Thymus (tissue), 11 donors: ENCODE measurements at regions not wholly inside any gene's neighbourhood (a gene's known extent, or its start where the extent isn't known, plus 50 kb on each side); places are given as distances from the start of the nearest gene placed in this dataset.

ENCODE experiments used
- DNase-seq, 9 donors: peaks; one replicate each; pipeline ENCODE4 v3.0.0-alpha.2; 2013; ENCODE audit warnings: low spot score in 9 of 9, low read depth in 6 of 9, missing footprints in 1 of 9
- H3K27ac ChIP-seq, 2 donors: one replicate each; pipeline ENCODE4 v1.5.1; 2013; ENCODE audit warnings: control low read depth in 1 of 2, low read depth in 1 of 2, low read length in 1 of 2, mild to moderate bottlenecking in 1 of 2, moderate library complexity in 1 of 2
- H3K27me3 ChIP-seq, 2 donors: one replicate each; pipeline ENCODE4 v1.5.1; 2013; ENCODE audit warnings: low read length in 1 of 2; ENCODE audit not compliant: control insufficient read depth in 2 of 2, insufficient read depth in 1 of 2
- H3K36me3 ChIP-seq, 2 donors: one replicate each; pipeline ENCODE4 v1.5.1; 2013; ENCODE audit warnings: low read length in 1 of 2, mild to moderate bottlenecking in 1 of 2, moderate library complexity in 1 of 2; ENCODE audit not compliant: control insufficient read depth in 2 of 2, insufficient read depth in 2 of 2
- H3K4me1 ChIP-seq, 2 donors: one replicate each; pipeline ENCODE4 v1.5.1; 2013; ENCODE audit warnings: low read length in 2 of 2; ENCODE audit not compliant: control insufficient read depth in 2 of 2, insufficient read depth in 2 of 2
- H3K4me3 ChIP-seq, 2 donors: one replicate each; pipeline ENCODE4 v1.5.1; 2013; ENCODE audit warnings: low read length in 2 of 2, control low read depth in 1 of 2, mild to moderate bottlenecking in 1 of 2
- H3K9me3 ChIP-seq, 2 donors: one replicate each; pipeline ENCODE4 v1.5.1; 2013; ENCODE audit warnings: low read length in 1 of 2, mild to moderate bottlenecking in 1 of 2; ENCODE audit not compliant: control insufficient read depth in 2 of 2, insufficient read depth in 1 of 2
- WGBS: extraction: QIAGEN DNeasy Blood & Tissue Kit; methylation state at CpG from one replicate; pipeline ENCODE4 v1.1.7; 2013; 5-methylcytosine and 5-hydroxymethylcytosine counted together
- donor health status: healthy.

- Histone ChIP-seq H3K4me1 (no peaks in the 10 kb centered on the region), H3K27me3 (no peaks in the 10 kb centered on the region), H3K4me3 (no peak overlapping the region), H3K9me3 (no peaks in the 10 kb centered on the region), H3K27ac (no peak overlapping the region), H3K36me3 (no peaks in the 10 kb centered on the region)
- 89% methylated on average over 4 of the region's 4 CpGs for WGBS
- DNase-seq = no peak
Observed at GRCh38 chr2:35298493-35298892, 1057.1 kb upstream of the CRIM1 start.

DNA sequence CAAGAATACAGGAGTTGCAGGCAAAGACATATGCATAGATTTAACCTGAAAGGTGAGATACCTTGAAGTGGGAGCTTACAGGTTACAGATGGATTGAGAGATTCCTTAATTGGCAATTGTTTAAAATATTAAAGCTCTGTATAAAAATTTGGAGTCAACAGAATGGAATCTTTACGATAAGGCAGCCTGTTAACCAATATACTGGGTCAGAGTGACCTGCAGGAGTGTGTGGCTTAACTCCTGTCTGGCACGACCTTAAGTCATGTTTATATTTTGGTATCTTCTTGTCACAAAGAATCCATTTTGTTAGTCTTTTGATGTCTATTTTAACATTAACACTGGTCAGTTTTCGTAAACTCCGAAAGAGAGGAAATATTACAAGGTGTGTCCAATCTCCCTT is 1058.2 kb upstream of the CRIM1 start:
- no peaks in the 10 kb centered on the region for H3K27me3 ChIP-seq
- no peak overlapping the region for H3K4me3 ChIP-seq
- WGBS = 91% methylated on average over 4 of the region's 4 CpGs
- H3K36me3 ChIP-seq = no peaks in the 10 kb centered on the region
- no peak for DNase-seq
- no peaks in the 10 kb centered on the region for H3K4me1 ChIP-seq
- peaks cover 0 to 6% of the 10 kb centered on the region in 2 donors for H3K9me3 ChIP-seq
- no peak overlapping the region for H3K27ac ChIP-seq

DNA sequence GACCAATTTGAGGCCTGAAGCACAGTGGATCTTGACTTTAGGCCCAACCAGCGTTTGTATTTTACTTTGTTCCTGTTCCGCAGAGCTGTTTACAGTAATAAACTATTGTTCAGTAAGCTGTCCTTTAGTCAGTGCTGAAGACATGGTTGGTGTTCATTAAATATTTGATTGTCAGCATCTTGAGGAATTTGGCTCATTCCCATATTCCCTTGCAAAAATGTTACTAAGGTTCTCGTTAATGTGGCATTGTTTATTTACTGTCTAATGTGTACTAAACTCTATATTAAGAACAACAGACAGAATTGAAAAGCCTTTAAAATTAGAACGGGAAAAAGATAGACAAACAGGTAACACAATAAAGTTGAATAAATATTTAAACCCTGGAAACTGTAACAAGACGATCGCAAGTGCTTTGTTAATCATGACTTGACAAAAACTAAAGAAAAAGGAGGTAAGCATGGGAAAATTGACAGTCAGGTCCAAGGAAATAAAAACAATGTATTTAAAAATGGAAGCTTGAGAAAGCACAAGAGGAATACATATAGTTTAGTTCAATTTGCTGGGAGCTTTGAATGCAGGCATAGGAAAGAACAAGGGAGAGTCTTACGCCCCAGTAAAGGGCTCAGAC is 1060.8 kb upstream of the CRIM1 start:
- Histone ChIP-seq H3K4me1 (no peaks in the 10 kb centered on the region), H3K36me3 (no peaks in the 10 kb centered on the region), H3K27ac (no peak overlapping the region), H3K4me3 (no peak overlapping the region), H3K9me3 (peaks cover 0 to 13% of the 10 kb centered on the region in 2 donors), H3K27me3 (no peaks in the 10 kb centered on the region)
- DNase-seq = no peak
- 93% methylated on average over 7 of the region's 7 CpGs for WGBS

GRCh38 chr2:35293261-35293660 is 1062.3 kb upstream of the CRIM1 start:
- no peak overlapping the region for H3K27ac ChIP-seq
- no peaks in the 10 kb centered on the region for H3K4me1 ChIP-seq
- H3K36me3 ChIP-seq = no peaks in the 10 kb centered on the region
- no peak for DNase-seq
- H3K27me3 ChIP-seq = no peaks in the 10 kb centered on the region
- WGBS = 37% methylated on average over 2 of the region's 2 CpGs
- H3K4me3 ChIP-seq = no peak overlapping the region
- H3K9me3 ChIP-seq = peaks cover 0 to 13% of the 10 kb centered on the region in 2 donors

DNA sequence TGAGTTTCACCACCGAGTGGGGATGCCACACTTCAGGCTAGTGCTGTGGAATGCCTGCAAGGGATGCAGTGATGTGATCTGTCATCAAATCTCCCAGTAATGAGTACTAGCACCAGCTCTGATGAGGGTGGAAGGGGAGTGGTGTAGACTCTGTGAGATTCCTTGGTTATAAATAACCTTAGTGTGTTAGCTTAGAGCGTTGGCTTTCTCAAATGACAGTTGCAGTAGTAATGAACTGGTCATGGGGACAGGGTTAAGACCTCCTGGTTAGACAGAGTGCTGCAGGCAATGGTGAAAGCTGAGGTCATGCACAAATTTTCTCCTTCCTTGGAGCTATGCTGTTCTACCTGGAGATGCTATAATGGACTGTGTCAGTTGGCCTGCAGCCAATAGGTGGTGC is 1063.4 kb upstream of the CRIM1 start:
- Histone ChIP-seq H3K36me3 (no peaks in the 10 kb centered on the region), H3K4me3 (no peak overlapping the region), H3K27me3 (no peaks in the 10 kb centered on the region), H3K4me1 (no peaks in the 10 kb centered on the region), H3K9me3 (peaks cover 0 to 13% of the 10 kb centered on the region in 2 donors), H3K27ac (no peak overlapping the region)
- no peak for DNase-seq
- 84% methylated on average over 2 of the region's 2 CpGs for WGBS

GRCh38 chr2:35281702-35282101 is 1073.9 kb upstream of the CRIM1 start:
- 96% methylated on average over 3 of the region's 3 CpGs for WGBS
- no peak for DNase-seq
- no peaks in the 10 kb centered on the region for H3K4me1 ChIP-seq

GRCh38 chr2:35255826-35256225 is 1099.8 kb upstream of the CRIM1 start:
- no peaks in the 10 kb centered on the region for H3K36me3 ChIP-seq

More at GRCh38 chr2:35281702-35282101, 1073.9 kb upstream of the CRIM1 start:
- no peaks in the 10 kb centered on the region for H3K9me3 ChIP-seq
- H3K27ac ChIP-seq = no peak overlapping the region
- H3K27me3 ChIP-seq = no peaks in the 10 kb centered on the region
- H3K36me3 ChIP-seq = no peaks in the 10 kb centered on the region
- no peak overlapping the region for H3K4me3 ChIP-seq

GRCh38 chr2:35251156-35251555 is 1104.4 kb upstream of the CRIM1 start:
- H3K9me3 ChIP-seq = peaks cover 0 to 10% of the 10 kb centered on the region in 2 donors
- H3K4me3 ChIP-seq = no peak overlapping the region
- DNase-seq = no peak
- H3K27me3 ChIP-seq = no peaks in the 10 kb centered on the region
- no peaks in the 10 kb centered on the region for H3K36me3 ChIP-seq
- 88% methylated on average over 3 of the region's 3 CpGs for WGBS
- H3K27ac ChIP-seq = no peak overlapping the region
- H3K4me1 ChIP-seq = no peaks in the 10 kb centered on the region

More at GRCh38 chr2:35255826-35256225, 1099.8 kb upstream of the CRIM1 start:
- Histone ChIP-seq H3K4me3 (no peak overlapping the region), H3K27me3 (no peaks in the 10 kb centered on the region), H3K4me1 (no peaks in the 10 kb centered on the region), H3K9me3 (peaks cover 0 to 4% of the 10 kb centered on the region in 2 donors), H3K27ac (no peak overlapping the region)
- DNase-seq = no peak

GRCh38 chr2:35246702-35247101 is 1108.9 kb upstream of the CRIM1 start:
- H3K9me3 ChIP-seq = peaks cover 0 to 6% of the 10 kb centered on the region in 2 donors
- 89% methylated on average over 2 of the region's 2 CpGs for WGBS
- H3K36me3 ChIP-seq = no peaks in the 10 kb centered on the region
- H3K4me3 ChIP-seq = no peak overlapping the region
- DNase-seq = no peak
- H3K27me3 ChIP-seq = no peaks in the 10 kb centered on the region
- no peak overlapping the region for H3K27ac ChIP-seq
- no peaks in the 10 kb centered on the region for H3K4me1 ChIP-seq
